Thoracic aorta (tissue), 2 donors: ENCODE measurements at regions not wholly inside any gene's neighbourhood (a gene's known extent, or its start where the extent isn't known, plus 50 kb on each side); places are given as distances from the start of the nearest gene placed in this dataset.

Source experiments
- ATAC-seq: fragments of 150-250 bp; one replicate; pipeline ENCODE4 v1.8.0; 2017; ENCODE audit warnings: low read depth; ENCODE audit not compliant: insufficient number of reproducible peaks, low FRiP score
- DNase-seq: peaks from one replicate; pipeline ENCODE4 v3.0.0-alpha.2; 2020; ENCODE audit warnings: low spot score
- H3K27ac ChIP-seq, 2 donors: fragments of 200-600 bp; sonication (generic); 1 replicate in 1 of 2; 2 replicates in 1 of 2; pipeline ENCODE4 v1.5.1; 2016; ENCODE audit warnings: mild to moderate bottlenecking in 2 of 2, moderate library complexity in 2 of 2
- H3K27me3 ChIP-seq: fragments of 200-600 bp; sonication (generic); replicated peaks from 2 replicates; pipeline ENCODE4 v1.6.0; 2016; ENCODE audit warnings: mild to moderate bottlenecking; ENCODE audit not compliant: insufficient read depth
- H3K36me3 ChIP-seq: fragments of 200-600 bp; sonication (generic); one replicate; pipeline ENCODE4 v1.5.1; 2016
- H3K4me1 ChIP-seq, 2 donors: fragments of 200-600 bp; sonication (generic); 1 replicate in 1 of 2; 2 replicates in 1 of 2; pipeline versions ENCODE4 v1.5.1 to v1.6.0; 2016; ENCODE audit warnings: low read depth in 2 of 2, mild to moderate bottlenecking in 1 of 2; ENCODE audit not compliant: control insufficient read depth in 1 of 2
- H3K4me3 ChIP-seq: fragments of 200-600 bp; sonication (generic); 2 replicates; pipeline ENCODE4 v1.5.1; 2016; ENCODE audit warnings: mild to moderate bottlenecking
- H3K9me3 ChIP-seq: fragments of 200-600 bp; sonication (generic); 2 replicates; pipeline ENCODE4 v1.5.1; 2016
- TF ChIP-seq, protein P1 (sequence below): fragments of 200-600 bp; sonication (generic); IDR thresholded peaks from one replicate; pipeline ENCODE4 v1.5.1; 2019; ENCODE audit warnings: antibody characterized with exemption

DNA sequence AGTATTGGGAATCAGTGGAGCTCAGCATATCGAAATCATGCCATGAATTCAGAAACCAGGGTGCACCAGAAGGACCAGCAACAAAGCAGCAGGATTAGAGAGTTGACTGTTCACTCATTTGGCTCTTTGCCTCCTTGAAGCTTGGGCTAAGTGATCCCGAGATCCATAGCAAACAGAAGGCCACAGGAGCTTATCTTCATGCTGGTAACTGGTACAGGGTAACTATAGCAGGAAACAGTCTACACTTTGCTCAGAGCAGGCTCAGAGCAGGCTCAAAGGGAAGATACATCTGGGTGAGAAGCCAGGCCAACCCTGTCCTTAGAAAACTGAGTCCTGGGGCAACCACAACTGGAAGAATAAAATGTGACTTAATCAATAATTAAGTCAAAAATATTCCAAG is 111.1 kb downstream of the GRIN2B start:
- H3K9me3 ChIP-seq: no peaks in the 10 kb centered on the region
- TF ChIP-seq, protein P1, sequence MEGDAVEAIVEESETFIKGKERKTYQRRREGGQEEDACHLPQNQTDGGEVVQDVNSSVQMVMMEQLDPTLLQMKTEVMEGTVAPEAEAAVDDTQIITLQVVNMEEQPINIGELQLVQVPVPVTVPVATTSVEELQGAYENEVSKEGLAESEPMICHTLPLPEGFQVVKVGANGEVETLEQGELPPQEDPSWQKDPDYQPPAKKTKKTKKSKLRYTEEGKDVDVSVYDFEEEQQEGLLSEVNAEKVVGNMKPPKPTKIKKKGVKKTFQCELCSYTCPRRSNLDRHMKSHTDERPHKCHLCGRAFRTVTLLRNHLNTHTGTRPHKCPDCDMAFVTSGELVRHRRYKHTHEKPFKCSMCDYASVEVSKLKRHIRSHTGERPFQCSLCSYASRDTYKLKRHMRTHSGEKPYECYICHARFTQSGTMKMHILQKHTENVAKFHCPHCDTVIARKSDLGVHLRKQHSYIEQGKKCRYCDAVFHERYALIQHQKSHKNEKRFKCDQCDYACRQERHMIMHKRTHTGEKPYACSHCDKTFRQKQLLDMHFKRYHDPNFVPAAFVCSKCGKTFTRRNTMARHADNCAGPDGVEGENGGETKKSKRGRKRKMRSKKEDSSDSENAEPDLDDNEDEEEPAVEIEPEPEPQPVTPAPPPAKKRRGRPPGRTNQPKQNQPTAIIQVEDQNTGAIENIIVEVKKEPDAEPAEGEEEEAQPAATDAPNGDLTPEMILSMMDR: no peak
- H3K36me3 ChIP-seq: no peaks in the 10 kb centered on the region
- ATAC-seq: no peak
- no peak overlapping the region for H3K27ac ChIP-seq
- DNase-seq: no peak
- H3K4me1 ChIP-seq: no peaks in the 10 kb centered on the region
- peaks cover 5% of the 10 kb centered on the region for H3K27me3 ChIP-seq
- H3K4me3 ChIP-seq: no peak overlapping the region

DNA sequence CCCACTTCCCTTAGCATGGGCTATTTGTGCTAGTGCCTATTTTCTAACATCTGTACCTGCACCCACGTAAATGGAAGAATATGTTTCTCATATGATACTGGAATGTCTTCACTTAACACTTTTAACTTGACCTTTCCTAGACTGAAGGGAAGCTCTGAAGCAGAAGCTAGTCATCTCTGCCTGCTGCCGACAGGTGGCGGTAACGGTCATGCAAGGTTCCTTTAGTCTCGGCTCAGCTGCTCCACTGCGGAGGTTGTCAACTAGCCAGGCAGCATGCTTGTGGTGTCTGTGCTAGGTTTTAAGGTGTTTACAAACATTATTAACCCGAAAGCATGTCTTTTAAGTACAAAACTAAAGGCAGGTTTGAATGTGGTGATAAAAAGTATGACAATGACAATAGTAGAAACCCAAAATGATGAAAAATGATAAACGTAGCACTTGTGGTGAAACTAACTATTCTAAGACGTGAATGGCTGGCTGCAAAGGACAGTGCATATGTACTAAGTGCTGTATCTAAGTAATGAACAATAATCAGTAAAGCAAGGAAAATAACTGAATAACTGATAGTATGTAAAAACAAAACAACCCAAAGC is 117.2 kb downstream of the GRIN2B start:
- no peaks in the 10 kb centered on the region for H3K4me1 ChIP-seq
- no peaks in the 10 kb centered on the region for H3K27me3 ChIP-seq
- H3K27ac ChIP-seq: no peak overlapping the region
- no peak overlapping the region for H3K4me3 ChIP-seq
- no peaks in the 10 kb centered on the region for H3K9me3 ChIP-seq
- DNase-seq (no peak), ATAC-seq (no peak)
- TF ChIP-seq, protein P1: peak; percentile 62
- no peaks in the 10 kb centered on the region for H3K36me3 ChIP-seq

DNA sequence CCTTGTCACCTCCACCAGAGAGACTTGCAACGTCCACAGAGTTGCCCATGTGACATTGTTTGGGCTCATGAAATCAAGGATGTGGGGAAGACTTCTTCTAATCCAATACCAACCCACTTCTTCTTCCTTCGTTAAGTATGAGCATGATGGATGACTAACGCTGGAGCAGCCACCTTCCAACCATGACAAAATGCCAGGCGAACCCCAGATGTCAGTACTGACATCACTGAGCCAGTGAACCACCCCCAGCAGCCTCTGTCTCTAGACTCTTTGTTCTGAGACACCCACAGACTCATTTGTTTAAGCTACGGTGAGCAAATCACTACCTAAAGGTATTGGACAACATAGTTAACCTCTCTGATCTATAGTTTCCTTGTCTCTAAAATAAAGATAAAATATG is 123.7 kb downstream of the GRIN2B start:
- no peak for ATAC-seq
- no peaks in the 10 kb centered on the region for H3K27me3 ChIP-seq
- H3K4me3 ChIP-seq: no peak overlapping the region

DNA sequence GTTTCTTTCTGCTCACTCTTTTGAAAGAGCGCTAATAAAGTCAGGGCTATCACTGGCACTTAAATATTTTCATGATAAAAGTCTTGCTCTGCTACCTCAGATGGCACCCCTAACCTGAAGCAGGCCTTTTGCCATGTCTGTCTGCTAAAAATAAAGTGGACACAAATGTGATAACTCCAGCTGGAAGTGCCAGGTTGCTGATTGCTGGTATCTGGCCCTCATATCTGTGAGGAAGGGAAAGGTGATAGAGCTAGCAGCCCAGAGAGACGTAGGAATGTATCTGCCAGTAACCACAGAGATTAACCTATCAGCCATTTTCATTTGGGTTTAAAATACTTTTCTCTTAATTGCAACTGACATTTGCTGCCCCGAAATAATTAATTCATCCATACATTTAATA is 127.9 kb downstream of the GRIN2B start:
- Histone ChIP-seq H3K4me1 (no peaks in the 10 kb centered on the region), H3K36me3 (no peaks in the 10 kb centered on the region), H3K27me3 (no peaks in the 10 kb centered on the region), H3K4me3 (no peak overlapping the region), H3K9me3 (no peaks in the 10 kb centered on the region), H3K27ac (no peak overlapping the region)
- TF ChIP-seq, protein P1: no peak
- ATAC-seq (no peak), DNase-seq (no peak)

More for the DNA sequence above, 123.7 kb downstream of the GRIN2B start:
- H3K36me3 ChIP-seq: no peaks in the 10 kb centered on the region
- DNase-seq: no peak
- no peaks in the 10 kb centered on the region for H3K4me1 ChIP-seq
- H3K27ac ChIP-seq: no peak overlapping the region
- no peaks in the 10 kb centered on the region for H3K9me3 ChIP-seq
- TF ChIP-seq, protein P1: no peak

DNA sequence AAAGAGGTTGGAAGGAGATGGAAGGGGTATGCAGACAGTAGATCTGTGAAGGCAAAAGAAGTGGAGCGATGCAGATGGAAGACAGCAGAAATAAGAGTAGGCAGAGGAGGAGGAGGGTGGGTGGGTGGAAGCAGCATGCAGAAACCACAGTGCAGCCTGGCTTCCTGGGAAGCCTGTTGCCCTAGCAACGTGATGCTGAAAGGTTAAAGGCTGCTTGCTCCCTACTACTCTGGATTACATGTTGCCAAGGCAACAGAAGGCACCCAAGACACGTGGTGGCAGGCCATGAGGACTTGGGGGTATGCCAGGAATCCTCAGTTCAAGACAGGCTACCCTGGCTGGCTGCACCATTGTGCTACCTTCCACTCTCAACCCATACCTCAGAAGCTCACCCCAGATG is 129.6 kb downstream of the GRIN2B start:
- TF ChIP-seq, protein P1: no peak
- Histone ChIP-seq H3K9me3 (no peaks in the 10 kb centered on the region), H3K4me3 (no peak overlapping the region), H3K27ac (no peak overlapping the region), H3K36me3 (no peaks in the 10 kb centered on the region), H3K27me3 (no peaks in the 10 kb centered on the region), H3K4me1 (no peaks in the 10 kb centered on the region)
- ATAC-seq (no peak), DNase-seq (no peak)
